Endodermal cell (in vitro differentiated cells): ENCODE measurements at regions not wholly inside any gene's neighbourhood (a gene's known extent, or its start where the extent isn't known, plus 50 kb on each side); places are given as distances from the start of the nearest gene placed in this dataset.

ENCODE experiments used
- DNase-seq: peaks from one replicate; pipeline ENCODE4 v3.0.0-alpha.2; 2017
- H3K27ac ChIP-seq: 2 replicates; pipeline ENCODE4 v1.5.1; 2013; ENCODE audit warnings: mild to moderate bottlenecking, low read depth, low read length, moderate library complexity
- H3K27me3 ChIP-seq: 2 replicates; pipeline ENCODE4 v1.6.1; 2013; ENCODE audit warnings: mild to moderate bottlenecking, low read length, moderate library complexity; ENCODE audit not compliant: insufficient read depth, control insufficient read depth, poor library complexity, severe bottlenecking
- H3K36me3 ChIP-seq: 2 replicates; pipeline ENCODE4 v1.7.0; 2013; ENCODE audit warnings: mild to moderate bottlenecking, low read length, moderate library complexity; ENCODE audit not compliant: control insufficient read depth, insufficient read depth
- H3K4me1 ChIP-seq: one replicate; pipeline ENCODE4 v1.7.0; 2013; ENCODE audit warnings: low read length; ENCODE audit not compliant: control insufficient read depth, insufficient read depth
- H3K4me3 ChIP-seq: 2 replicates; pipeline ENCODE4 v1.5.1; 2013; ENCODE audit warnings: mild to moderate bottlenecking, low read length, moderate library complexity
- H3K9ac ChIP-seq: 2 replicates; pipeline ENCODE4 v1.6.1; 2013; ENCODE audit warnings: mild to moderate bottlenecking, low read length, moderate library complexity; ENCODE audit not compliant: poor library complexity, severe bottlenecking; ENCODE audit errors: extremely low read depth
- H3K9me3 ChIP-seq: 2 replicates; pipeline ENCODE4 v1.6.1; 2013; ENCODE audit warnings: mild to moderate bottlenecking, low read length, moderate library complexity; ENCODE audit not compliant: control insufficient read depth
- H3K27ac Mint-ChIP-seq: 2 replicates; pipeline ENCODE4 v1.8.0; 2020; ENCODE audit warnings: mixed read lengths
- H3K27me3 Mint-ChIP-seq: 2 replicates; pipeline ENCODE4 v1.8.0; 2021; ENCODE audit warnings: mild to moderate bottlenecking, mixed read lengths; ENCODE audit not compliant: insufficient read depth
- H3K36me3 Mint-ChIP-seq: 2 replicates; pipeline ENCODE4 v1.8.0; 2020; ENCODE audit warnings: low read depth, mixed read lengths
- H3K4me1 Mint-ChIP-seq: 2 replicates; pipeline ENCODE4 v1.8.0; 2020; ENCODE audit warnings: mixed read lengths
- H3K4me3 Mint-ChIP-seq: 2 replicates; pipeline ENCODE4 v1.8.0; 2020; ENCODE audit warnings: mild to moderate bottlenecking, moderate library complexity, mixed read lengths
- H3K9me3 Mint-ChIP-seq: 2 replicates; pipeline ENCODE4 v1.8.0; 2020; ENCODE audit warnings: mild to moderate bottlenecking, mixed read lengths
- CTCF ChIP-seq: fragments of 200-600 bp; sonication (generic); conservative IDR thresholded peaks from 2 replicates; pipeline ENCODE4 v1.5.0; 2021; ENCODE audit warnings: antibody characterized with exemption, mild to moderate bottlenecking
- WGBS, 2 experiments: methylation state at CpG; one replicate each; pipeline versions ENCODE4 v1.1.5 to v1.1.7; 2013; ENCODE audit warnings: missing lambda C conversion rate in 2 of 2, mixed read lengths in 1 of 2; ENCODE audit not compliant: insufficient coverage in 1 of 2, insufficient read length in 1 of 2; 5-methylcytosine and 5-hydroxymethylcytosine counted together

GRCh38 chr2:56811401-56811800 is 627.6 kb downstream of the CCDC85A start:
- DNase-seq, result no peak
- Mint-ChIP-seq H3K4me3 (no peak overlapping the region), H3K27ac (no peak overlapping the region), H3K4me1 (no peaks in the 10 kb centered on the region), H3K36me3 (no peaks in the 10 kb centered on the region), H3K27me3 (no peaks in the 10 kb centered on the region), H3K9me3 (no peaks in the 10 kb centered on the region)
- Histone ChIP-seq H3K9me3 (no peaks in the 10 kb centered on the region), H3K9ac (no peak overlapping the region), H3K36me3 (no peaks in the 10 kb centered on the region), H3K27ac (no peak overlapping the region), H3K27me3 (no peaks in the 10 kb centered on the region), H3K4me3 (no peak overlapping the region), H3K4me1 (no peaks in the 10 kb centered on the region)
- TF ChIP-seq CTCF, result no peak
- 79 to 94% methylated on average over 2 of the region's 2 CpGs for WGBS, 2 experiments

DNA sequence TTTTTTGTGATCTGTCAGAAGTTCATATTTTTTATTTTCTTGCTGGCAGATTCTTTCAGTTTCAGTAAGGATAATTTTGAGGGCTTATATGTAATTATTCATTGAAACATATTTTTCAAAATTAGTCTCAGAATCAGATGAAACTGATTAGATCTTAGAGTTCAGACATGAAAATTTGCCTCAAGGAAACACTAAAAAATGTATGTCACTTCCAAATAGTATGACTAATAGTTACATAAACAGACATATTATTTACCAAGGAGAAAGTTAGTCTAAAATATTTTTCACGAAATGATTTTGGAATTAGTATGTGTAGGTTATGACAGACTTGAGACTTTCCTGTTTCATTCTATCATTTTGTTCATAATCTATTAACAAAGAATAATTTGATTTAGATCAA is 628.6 kb downstream of the CCDC85A start:
- Histone ChIP-seq H3K9me3 (no peaks in the 10 kb centered on the region), H3K4me3 (no peak overlapping the region), H3K36me3 (no peaks in the 10 kb centered on the region), H3K27me3 (no peaks in the 10 kb centered on the region), H3K4me1 (no peaks in the 10 kb centered on the region), H3K9ac (no peak overlapping the region), H3K27ac (no peak overlapping the region)
- Mint-ChIP-seq H3K4me3 (no peak overlapping the region), H3K27ac (no peak overlapping the region), H3K9me3 (no peaks in the 10 kb centered on the region), H3K27me3 (no peaks in the 10 kb centered on the region), H3K36me3 (no peaks in the 10 kb centered on the region), H3K4me1 (no peaks in the 10 kb centered on the region)
- WGBS, 2 experiments, result no CpG with 5 or more reads among the region's 1 CpG
- no peak for TF ChIP-seq CTCF
- DNase-seq, result no peak

- no peaks in the 10 kb centered on the region for H3K4me1 ChIP-seq
- H3K9me3 Mint-ChIP-seq, result no peaks in the 10 kb centered on the region
- no peak overlapping the region for H3K4me3 Mint-ChIP-seq
- H3K27me3 ChIP-seq, result no peaks in the 10 kb centered on the region
- no peak overlapping the region for H3K9ac ChIP-seq
- no peak overlapping the region for H3K27ac Mint-ChIP-seq
- H3K4me1 Mint-ChIP-seq, result no peaks in the 10 kb centered on the region
- no peak for DNase-seq
- no peaks in the 10 kb centered on the region for H3K27me3 Mint-ChIP-seq
- no peak overlapping the region for H3K27ac ChIP-seq
- WGBS, 2 experiments, result 60 to 88% methylated on average over 1 to 2 of the region's 2 CpGs
- no peaks in the 10 kb centered on the region for H3K9me3 ChIP-seq
- no peak overlapping the region for H3K4me3 ChIP-seq
- no peaks in the 10 kb centered on the region for H3K36me3 Mint-ChIP-seq
- TF ChIP-seq CTCF, result no peak
- H3K36me3 ChIP-seq, result no peaks in the 10 kb centered on the region
Observed at GRCh38 chr2:56813490-56813889, 629.7 kb downstream of the CCDC85A start.
